ENCODE measurements at regions not wholly inside any gene's neighbourhood (a gene's known extent, or its start where the extent isn't known, plus 50 kb on each side); places are given as distances from the start of the nearest gene placed in this dataset.

GRCh38 chr5:158308429-158309025, 449.6 kb upstream of the CLINT1 start:
- no peak overlapping the region for H3K4me3 ChIP-seq (ENCODE audit: low read depth, low read length, poor library complexity, severe bottlenecking)
- TF ChIP-seq EZH2 (IDR thresholded peaks at IDR 0.05; ENCODE audit: borderline replicate concordance, low read length) = no peak
- TF ChIP-seq CTCF (IDR thresholded peaks at IDR 0.05; ENCODE audit: low read length) = no peak
- H3K27ac ChIP-seq (ENCODE audit: low read depth, low read length, poor library complexity, severe bottlenecking) = no peak overlapping the region
- no peaks in the 10 kb centered on the region for H3K27me3 ChIP-seq (ENCODE audit: insufficient read depth, low read length)
- H4K20me1 ChIP-seq (ENCODE audit: insufficient read depth, low read length) = no peaks in the 10 kb centered on the region
- no peak overlapping the region for H3K9ac ChIP-seq (ENCODE audit: low read length)
- no peak overlapping the region for H3K4me2 ChIP-seq (ENCODE audit: low read length)
- no peaks in the 10 kb centered on the region for H3K79me2 ChIP-seq (ENCODE audit: insufficient read depth, low read length)
- H3K9me2 ChIP-seq (ENCODE audit: low read depth, low read length) = no peaks in the 10 kb centered on the region
- H3K4me1 ChIP-seq (ENCODE audit: insufficient read depth, low read length, severe bottlenecking) = no peaks in the 10 kb centered on the region
- H3K36me3 ChIP-seq (ENCODE audit: insufficient read depth, low read length) = no peaks in the 10 kb centered on the region
- no peaks in the 10 kb centered on the region for H3K9me3 ChIP-seq (ENCODE audit: low read length)
- H2AFZ ChIP-seq (ENCODE audit: low read length) = no peak overlapping the region
- H3F3A ChIP-seq (ENCODE audit: insufficient read depth, low read length) = no peaks in the 10 kb centered on the region

- H3K27me3 ChIP-seq (ENCODE audit: insufficient read depth, low read length) = no peaks in the 10 kb centered on the region
- no peak overlapping the region for H3K27ac ChIP-seq (ENCODE audit: low read depth, low read length, poor library complexity, severe bottlenecking)
- H3K36me3 ChIP-seq (ENCODE audit: insufficient read depth, low read length) = no peaks in the 10 kb centered on the region
- H3K4me1 ChIP-seq (ENCODE audit: insufficient read depth, low read length, severe bottlenecking) = no peaks in the 10 kb centered on the region
- no peaks in the 10 kb centered on the region for H4K20me1 ChIP-seq (ENCODE audit: insufficient read depth, low read length)
- H3K9me3 ChIP-seq (ENCODE audit: low read length) = no peaks in the 10 kb centered on the region
- no peaks in the 10 kb centered on the region for H3K79me2 ChIP-seq (ENCODE audit: insufficient read depth, low read length)
- no peak overlapping the region for H2AFZ ChIP-seq (ENCODE audit: low read length)
- no peak overlapping the region for H3K9ac ChIP-seq (ENCODE audit: low read length)
- TF ChIP-seq CTCF (IDR thresholded peaks at IDR 0.05; ENCODE audit: low read length) = no peak
- TF ChIP-seq EZH2 (IDR thresholded peaks at IDR 0.05; ENCODE audit: borderline replicate concordance, low read length) = no peak
- no peak overlapping the region for H3K4me3 ChIP-seq (ENCODE audit: low read depth, low read length, poor library complexity, severe bottlenecking)
- H3K9me2 ChIP-seq (ENCODE audit: low read depth, low read length) = no peaks in the 10 kb centered on the region
- no peaks in the 10 kb centered on the region for H3F3A ChIP-seq (ENCODE audit: insufficient read depth, low read length)
- H3K4me2 ChIP-seq (ENCODE audit: low read length) = no peak overlapping the region
Measured at GRCh38 chr5:158305861-158306260, 446.9 kb upstream of the CLINT1 start.

- Histone ChIP-seq H3K4me3 (ENCODE audit: low read depth, low read length, poor library complexity, severe bottlenecking) (no peak overlapping the region), H4K20me1 (ENCODE audit: insufficient read depth, low read length) (no peaks in the 10 kb centered on the region), H2AFZ (ENCODE audit: low read length) (no peak overlapping the region), H3K4me2 (ENCODE audit: low read length) (no peak overlapping the region), H3K9ac (ENCODE audit: low read length) (no peak overlapping the region), H3K27ac (ENCODE audit: low read depth, low read length, poor library complexity, severe bottlenecking) (no peak overlapping the region), H3K79me2 (ENCODE audit: insufficient read depth, low read length) (no peaks in the 10 kb centered on the region), H3K27me3 (ENCODE audit: insufficient read depth, low read length) (no peaks in the 10 kb centered on the region), H3K9me3 (ENCODE audit: low read length) (no peaks in the 10 kb centered on the region), H3K4me1 (ENCODE audit: insufficient read depth, low read length, severe bottlenecking) (peaks cover 5% of the 10 kb centered on the region), H3F3A (ENCODE audit: insufficient read depth, low read length) (no peaks in the 10 kb centered on the region), H3K9me2 (ENCODE audit: low read depth, low read length) (no peaks in the 10 kb centered on the region), H3K36me3 (ENCODE audit: insufficient read depth, low read length) (no peaks in the 10 kb centered on the region)
- no peak for TF ChIP-seq EZH2 (IDR thresholded peaks at IDR 0.05; ENCODE audit: borderline replicate concordance, low read length)
- no peak for TF ChIP-seq CTCF (IDR thresholded peaks at IDR 0.05; ENCODE audit: low read length)
Measured at GRCh38 chr5:158304607-158305006, 445.7 kb upstream of the CLINT1 start.
